K562 (cell line): ENCODE measurements at regions not wholly inside any gene's neighbourhood (a gene's known extent, or its start where the extent isn't known, plus 50 kb on each side); places are given as distances from the start of the nearest gene placed in this dataset.

Experiments used
- CBX3 ChIP-seq, 2 experiments: IDR thresholded peaks; 1 replicate in 1 of 2; 2 replicates in 1 of 2; pipeline ENCODE4 v1.6.1; 2012; ENCODE audit warnings: inconsistent platforms in 2 of 2, low read length in 2 of 2, borderline replicate concordance in 1 of 2, control low read depth in 1 of 2
- KAT8 ChIP-seq: fragments of 450-650 bp; IDR thresholded peaks from 2 replicates; pipeline ENCODE4 v1.6.1; 2016; ENCODE audit warnings: low read depth, mild to moderate bottlenecking
- NR2F6 ChIP-seq: fragments of 450-650 bp; formaldehyde crosslinking; IDR thresholded peaks from 2 replicates; pipeline ENCODE4 v1.4.0; 2020; ENCODE audit warnings: mild to moderate bottlenecking
- RBM15 ChIP-seq: fragments of 200-400 bp; formaldehyde crosslinking; IDR thresholded peaks from 2 replicates; pipeline ENCODE4 v1.6.1; 2018; ENCODE audit warnings: mild to moderate bottlenecking, low read length, moderate library complexity; ENCODE audit not compliant: insufficient read depth
- RCOR1 ChIP-seq, 2 experiments: IDR thresholded peaks; 2 replicates each; pipeline ENCODE4 v1.6.1; 2012; ENCODE audit warnings: low read depth in 2 of 2, low read length in 2 of 2, borderline replicate concordance in 1 of 2, improper control_type of control experiment in 1 of 2
- SMARCB1 ChIP-seq: IDR thresholded peaks from 2 replicates; pipeline ENCODE4 v1.6.1; 2011; ENCODE audit warnings: improper control_type of control experiment, low read depth; ENCODE audit not compliant: insufficient read length
- ZNF165 ChIP-seq: fragments of 250-450 bp; sonication (Bioruptor Pico); IDR thresholded peaks from 2 replicates; pipeline ENCODE4 v1.4.0; 2020; ENCODE audit warnings: borderline replicate concordance
- TF ChIP-seq, protein P1 (sequence below): fragments of 250-450 bp; sonication (Bioruptor Pico); IDR thresholded peaks from 2 replicates; pipeline ENCODE4 v1.8.0; 2022; ENCODE audit warnings: moderate library complexity, mild to moderate bottlenecking, inconsistent platforms
- TF ChIP-seq, protein P2 (sequence below): fragments of 250-450 bp; sonication (Bioruptor Pico); IDR thresholded peaks from 2 replicates; pipeline ENCODE4 v1.4.0; 2020; ENCODE audit warnings: mild to moderate bottlenecking, moderate library complexity
- TF ChIP-seq, protein P3 (sequence below): fragments of 250-450 bp; sonication (Bioruptor Pico); IDR thresholded peaks from 2 replicates; pipeline ENCODE4 v1.9.0; 2021; ENCODE audit warnings: mild to moderate bottlenecking, inconsistent platforms

DNA sequence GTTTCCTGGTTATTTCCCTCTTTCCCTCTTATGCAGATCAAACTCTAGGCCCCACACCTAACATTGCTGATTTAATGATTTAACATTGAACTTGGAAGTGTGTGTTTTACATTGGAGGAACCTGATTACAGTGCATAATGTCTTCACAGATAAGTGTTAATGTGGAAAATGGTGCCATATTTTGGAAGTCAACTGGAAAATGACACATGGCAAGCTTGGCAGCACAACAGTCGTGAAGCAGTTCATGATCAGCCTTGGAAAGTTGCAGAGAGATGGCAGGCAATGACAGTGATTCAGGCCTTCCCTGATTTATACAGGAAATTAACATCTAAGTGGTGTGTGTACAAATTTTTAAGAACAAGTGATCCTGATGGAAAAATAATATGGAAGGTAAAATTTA is 80.0 kb upstream of the CTNND2 start (continued):
- TF ChIP-seq, protein P1, sequence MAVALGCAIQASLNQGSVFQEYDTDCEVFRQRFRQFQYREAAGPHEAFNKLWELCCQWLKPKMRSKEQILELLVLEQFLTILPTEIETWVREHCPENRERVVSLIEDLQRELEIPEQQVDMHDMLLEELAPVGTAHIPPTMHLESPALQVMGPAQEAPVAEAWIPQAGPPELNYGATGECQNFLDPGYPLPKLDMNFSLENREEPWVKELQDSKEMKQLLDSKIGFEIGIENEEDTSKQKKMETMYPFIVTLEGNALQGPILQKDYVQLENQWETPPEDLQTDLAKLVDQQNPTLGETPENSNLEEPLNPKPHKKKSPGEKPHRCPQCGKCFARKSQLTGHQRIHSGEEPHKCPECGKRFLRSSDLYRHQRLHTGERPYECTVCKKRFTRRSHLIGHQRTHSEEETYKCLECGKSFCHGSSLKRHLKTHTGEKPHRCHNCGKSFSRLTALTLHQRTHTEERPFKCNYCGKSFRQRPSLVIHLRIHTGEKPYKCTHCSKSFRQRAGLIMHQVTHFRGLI (CRISPR knock-in tag) = no peak
- no peak for TF ChIP-seq NR2F6 (CRISPR knock-in tag)
- TF ChIP-seq KAT8 = no peak
- no peak for TF ChIP-seq SMARCB1
- no peak for TF ChIP-seq RCOR1 (IDR thresholded peaks at IDR 0.05; ENCODE audit: borderline replicate concordance in 1 of 2, low read depth in 2 of 2, low read length in 2 of 2)
- TF ChIP-seq, protein P2, sequence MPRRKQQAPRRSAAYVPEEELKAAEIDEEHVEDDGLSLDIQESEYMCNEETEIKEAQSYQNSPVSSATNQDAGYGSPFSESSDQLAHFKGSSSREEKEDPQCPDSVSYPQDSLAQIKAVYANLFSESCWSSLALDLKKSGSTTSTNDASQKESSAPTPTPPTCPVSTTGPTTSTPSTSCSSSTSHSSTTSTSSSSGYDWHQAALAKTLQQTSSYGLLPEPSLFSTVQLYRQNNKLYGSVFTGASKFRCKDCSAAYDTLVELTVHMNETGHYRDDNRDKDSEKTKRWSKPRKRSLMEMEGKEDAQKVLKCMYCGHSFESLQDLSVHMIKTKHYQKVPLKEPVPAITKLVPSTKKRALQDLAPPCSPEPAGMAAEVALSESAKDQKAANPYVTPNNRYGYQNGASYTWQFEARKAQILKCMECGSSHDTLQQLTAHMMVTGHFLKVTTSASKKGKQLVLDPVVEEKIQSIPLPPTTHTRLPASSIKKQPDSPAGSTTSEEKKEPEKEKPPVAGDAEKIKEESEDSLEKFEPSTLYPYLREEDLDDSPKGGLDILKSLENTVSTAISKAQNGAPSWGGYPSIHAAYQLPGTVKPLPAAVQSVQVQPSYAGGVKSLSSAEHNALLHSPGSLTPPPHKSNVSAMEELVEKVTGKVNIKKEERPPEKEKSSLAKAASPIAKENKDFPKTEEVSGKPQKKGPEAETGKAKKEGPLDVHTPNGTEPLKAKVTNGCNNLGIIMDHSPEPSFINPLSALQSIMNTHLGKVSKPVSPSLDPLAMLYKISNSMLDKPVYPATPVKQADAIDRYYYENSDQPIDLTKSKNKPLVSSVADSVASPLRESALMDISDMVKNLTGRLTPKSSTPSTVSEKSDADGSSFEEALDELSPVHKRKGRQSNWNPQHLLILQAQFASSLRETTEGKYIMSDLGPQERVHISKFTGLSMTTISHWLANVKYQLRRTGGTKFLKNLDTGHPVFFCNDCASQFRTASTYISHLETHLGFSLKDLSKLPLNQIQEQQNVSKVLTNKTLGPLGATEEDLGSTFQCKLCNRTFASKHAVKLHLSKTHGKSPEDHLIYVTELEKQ = no peak
- TF ChIP-seq, protein P3, sequence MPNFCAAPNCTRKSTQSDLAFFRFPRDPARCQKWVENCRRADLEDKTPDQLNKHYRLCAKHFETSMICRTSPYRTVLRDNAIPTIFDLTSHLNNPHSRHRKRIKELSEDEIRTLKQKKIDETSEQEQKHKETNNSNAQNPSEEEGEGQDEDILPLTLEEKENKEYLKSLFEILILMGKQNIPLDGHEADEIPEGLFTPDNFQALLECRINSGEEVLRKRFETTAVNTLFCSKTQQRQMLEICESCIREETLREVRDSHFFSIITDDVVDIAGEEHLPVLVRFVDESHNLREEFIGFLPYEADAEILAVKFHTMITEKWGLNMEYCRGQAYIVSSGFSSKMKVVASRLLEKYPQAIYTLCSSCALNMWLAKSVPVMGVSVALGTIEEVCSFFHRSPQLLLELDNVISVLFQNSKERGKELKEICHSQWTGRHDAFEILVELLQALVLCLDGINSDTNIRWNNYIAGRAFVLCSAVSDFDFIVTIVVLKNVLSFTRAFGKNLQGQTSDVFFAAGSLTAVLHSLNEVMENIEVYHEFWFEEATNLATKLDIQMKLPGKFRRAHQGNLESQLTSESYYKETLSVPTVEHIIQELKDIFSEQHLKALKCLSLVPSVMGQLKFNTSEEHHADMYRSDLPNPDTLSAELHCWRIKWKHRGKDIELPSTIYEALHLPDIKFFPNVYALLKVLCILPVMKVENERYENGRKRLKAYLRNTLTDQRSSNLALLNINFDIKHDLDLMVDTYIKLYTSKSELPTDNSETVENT (CRISPR knock-in tag) = no peak
- TF ChIP-seq RBM15 = no peak
- TF ChIP-seq ZNF165 (CRISPR knock-in tag) = no peak
- no peak for TF ChIP-seq CBX3 (IDR thresholded peaks at IDR 0.05; ENCODE audit: borderline replicate concordance in 1 of 2, low read length in 2 of 2)
